K562 (cell line): ENCODE measurements at regions not wholly inside any gene's neighbourhood (a gene's known extent, or its start where the extent isn't known, plus 50 kb on each side); places are given as distances from the start of the nearest gene placed in this dataset.

Experiments
- MGA ChIP-seq: fragments of 450-650 bp; IDR thresholded peaks from 2 replicates; pipeline ENCODE4 v1.6.1; 2016; ENCODE audit warnings: mild to moderate bottlenecking, moderate library complexity
- POLR2A ChIP-seq: fragments of 450-650 bp; conservative IDR thresholded peaks from 2 replicates; pipeline ENCODE4 v1.6.1; 2016
- POLR3A ChIP-seq: IDR thresholded peaks from 2 replicates; pipeline ENCODE4 v1.6.1; 2011; ENCODE audit warnings: borderline replicate concordance, mild to moderate bottlenecking, moderate library complexity; ENCODE audit not compliant: insufficient read length, insufficient read depth; ENCODE audit errors: extremely low read depth
- SPI1 ChIP-seq: IDR thresholded peaks from 2 replicates; pipeline ENCODE4 v1.6.1; 2011; ENCODE audit warnings: low read depth, low read length, control low read depth, borderline replicate concordance
- ZBTB7A ChIP-seq: IDR thresholded peaks from 2 replicates; pipeline ENCODE4 v1.6.1; 2011; ENCODE audit warnings: low read depth, mild to moderate bottlenecking, low read length, moderate library complexity, borderline replicate concordance; ENCODE audit not compliant: control insufficient read depth

- TF ChIP-seq ZBTB7A (no peak), SPI1 (no peak), POLR2A (no peak), POLR3A (no peak), MGA (no peak)
These were observed 300.7 kb upstream of the NEBL start for GRCh38 chr10:21197838-21198237.
